Parathyroid adenoma (tissue), 2 donors: ENCODE measurements at regions not wholly inside any gene's neighbourhood (a gene's known extent, or its start where the extent isn't known, plus 50 kb on each side); places are given as distances from the start of the nearest gene placed in this dataset.

Experiments used
- H2AFZ ChIP-seq: fragments of 300-600 bp; sonication (generic); one replicate; pipeline ENCODE4 v1.7.0; 2017; ENCODE audit warnings: antibody characterized with exemption, mild to moderate bottlenecking
- H3K27ac ChIP-seq: fragments of 300-600 bp; sonication (generic); one replicate; pipeline ENCODE4 v1.7.0; 2017
- H3K27me3 ChIP-seq: fragments of 300-600 bp; sonication (generic); one replicate; pipeline ENCODE4 v1.7.0; 2017; ENCODE audit warnings: low read length; ENCODE audit not compliant: control insufficient read depth, insufficient read depth
- H3K36me3 ChIP-seq: fragments of 300-600 bp; sonication (generic); one replicate; pipeline ENCODE4 v1.7.0; 2017; ENCODE audit warnings: low read length; ENCODE audit not compliant: control insufficient read depth, insufficient read depth
- H3K4me1 ChIP-seq: fragments of 300-600 bp; sonication (generic); one replicate; pipeline ENCODE4 v1.7.0; 2017; ENCODE audit warnings: control low read depth
- H3K4me2 ChIP-seq: fragments of 300-600 bp; sonication (generic); one replicate; pipeline ENCODE4 v1.7.0; 2017; ENCODE audit warnings: low read length
- H3K4me3 ChIP-seq: fragments of 300-600 bp; sonication (generic); one replicate; pipeline ENCODE4 v1.7.0; 2017; ENCODE audit warnings: low read depth, low read length
- H3K79me2 ChIP-seq: fragments of 300-600 bp; sonication (generic); one replicate; pipeline ENCODE4 v1.7.0; 2017; ENCODE audit warnings: control low read depth
- H3K9ac ChIP-seq: fragments of 300-600 bp; sonication (generic); one replicate; pipeline ENCODE4 v1.7.0; 2017; ENCODE audit warnings: mild to moderate bottlenecking
- H3K9me3 ChIP-seq: fragments of 300-600 bp; sonication (generic); one replicate; pipeline ENCODE4 v1.7.0; 2017; ENCODE audit warnings: low read length; ENCODE audit not compliant: control insufficient read depth
- CTCF ChIP-seq: fragments of 300-600 bp; sonication (generic); IDR thresholded peaks from one replicate; pipeline ENCODE4 v1.7.0; 2017; ENCODE audit warnings: antibody characterized with exemption, mild to moderate bottlenecking
- donor health status: primary hyperparathyroidism.

- H3K4me3 ChIP-seq: no peak overlapping the region
- no peaks in the 10 kb centered on the region for H3K79me2 ChIP-seq
- H3K27ac ChIP-seq: no peak overlapping the region
- no peaks in the 10 kb centered on the region for H3K4me1 ChIP-seq
- no peaks in the 10 kb centered on the region for H3K36me3 ChIP-seq
- H3K27me3 ChIP-seq: no peaks in the 10 kb centered on the region
- no peak for TF ChIP-seq CTCF
- no peak overlapping the region for H2AFZ ChIP-seq
- H3K4me2 ChIP-seq: no peak overlapping the region
- no peaks in the 10 kb centered on the region for H3K9me3 ChIP-seq
- H3K9ac ChIP-seq: no peak overlapping the region
Observed at GRCh38 chr15:36356978-36357601, 222.3 kb upstream of the CDIN1 start.

- Histone ChIP-seq H3K27me3 (no peaks in the 10 kb centered on the region), H3K4me2 (no peak overlapping the region), H3K27ac (no peak overlapping the region), H3K9ac (no peak overlapping the region), H3K36me3 (no peaks in the 10 kb centered on the region), H3K9me3 (no peaks in the 10 kb centered on the region), H3K4me3 (no peak overlapping the region), H2AFZ (no peak overlapping the region), H3K79me2 (no peaks in the 10 kb centered on the region), H3K4me1 (no peaks in the 10 kb centered on the region)
- no peak for TF ChIP-seq CTCF
Observed at GRCh38 chr15:36358094-36358493, 221.3 kb upstream of the CDIN1 start.

- no peak for TF ChIP-seq CTCF
- Histone ChIP-seq H3K79me2 (no peaks in the 10 kb centered on the region), H3K4me3 (no peak overlapping the region), H2AFZ (no peak overlapping the region), H3K27me3 (no peaks in the 10 kb centered on the region), H3K4me2 (no peak overlapping the region), H3K36me3 (no peaks in the 10 kb centered on the region), H3K4me1 (no peaks in the 10 kb centered on the region), H3K9me3 (no peaks in the 10 kb centered on the region), H3K9ac (no peak overlapping the region), H3K27ac (no peak overlapping the region)
Observed at GRCh38 chr15:36358523-36358922, 220.9 kb upstream of the CDIN1 start.

GRCh38 chr15:36359286-36359685 is 220.1 kb upstream of the CDIN1 start:
- Histone ChIP-seq H3K27ac (no peak overlapping the region), H3K79me2 (no peaks in the 10 kb centered on the region), H3K4me3 (no peak overlapping the region), H3K4me1 (no peaks in the 10 kb centered on the region), H3K9me3 (no peaks in the 10 kb centered on the region), H3K36me3 (no peaks in the 10 kb centered on the region), H2AFZ (no peak overlapping the region), H3K27me3 (no peaks in the 10 kb centered on the region), H3K9ac (no peak overlapping the region), H3K4me2 (no peak overlapping the region)
- no peak for TF ChIP-seq CTCF

GRCh38 chr15:36361351-36361870 is 218.0 kb upstream of the CDIN1 start:
- Histone ChIP-seq H2AFZ (no peak overlapping the region), H3K4me3 (no peak overlapping the region), H3K36me3 (no peaks in the 10 kb centered on the region), H3K79me2 (no peaks in the 10 kb centered on the region), H3K9ac (no peak overlapping the region), H3K9me3 (no peaks in the 10 kb centered on the region), H3K4me2 (no peak overlapping the region), H3K4me1 (no peaks in the 10 kb centered on the region), H3K27me3 (no peaks in the 10 kb centered on the region), H3K27ac (no peak overlapping the region)
- no peak for TF ChIP-seq CTCF
